HUDEP-2 (cell line): ENCODE measurements at regions not wholly inside any gene's neighbourhood (a gene's known extent, or its start where the extent isn't known, plus 50 kb on each side); places are given as distances from the start of the nearest gene placed in this dataset.

ENCODE experiments used
- DNase-seq, 76 experiments: peaks; one replicate each; lab custom pipeline; 2025; ENCODE audit not compliant: unreplicated experiment in 76 of 76; lab: John Stamatoyannopoulos, UW

DNA sequence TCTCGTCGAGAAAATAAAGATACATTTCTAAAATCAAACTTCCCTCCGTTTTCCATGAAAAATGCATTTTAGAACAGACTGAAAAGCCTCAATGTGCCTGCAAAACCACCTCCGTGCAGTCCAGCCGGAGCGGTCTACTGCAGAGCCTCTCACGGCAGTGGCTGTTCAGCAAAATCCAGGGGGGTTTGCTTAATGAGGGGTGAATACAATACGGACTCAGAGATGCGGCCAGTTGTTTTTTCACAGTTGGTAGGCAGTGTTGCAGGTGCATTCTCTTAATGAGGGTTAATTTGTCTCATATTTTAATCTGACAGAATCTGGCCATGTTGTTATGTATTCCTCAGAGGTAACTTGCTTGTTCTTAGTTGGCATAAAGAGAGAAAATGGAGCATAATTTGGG, 223.0 kb downstream of the EBLN2 start:
- no peak for DNase-seq

DNA sequence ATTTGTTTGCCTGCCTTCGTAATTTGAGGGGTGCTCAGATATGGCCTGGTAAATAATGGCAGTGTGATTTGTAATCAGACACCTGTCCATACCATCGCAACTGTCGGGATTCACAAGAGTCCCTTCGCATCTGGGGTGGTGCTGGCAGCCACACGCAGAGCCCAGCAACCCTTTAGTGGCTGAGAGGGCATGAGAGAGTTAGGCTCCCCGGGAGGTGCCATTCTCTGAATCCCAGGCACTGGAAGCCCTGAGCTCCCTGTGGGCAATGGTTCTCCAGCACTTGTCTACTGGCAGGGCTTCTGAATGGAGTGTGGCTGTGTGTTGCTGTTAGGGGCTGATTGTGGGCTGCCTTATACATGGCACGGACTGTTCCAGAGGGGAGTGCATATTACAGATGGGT, 230.1 kb downstream of the EBLN2 start:
- DNase-seq = no peak

DNA sequence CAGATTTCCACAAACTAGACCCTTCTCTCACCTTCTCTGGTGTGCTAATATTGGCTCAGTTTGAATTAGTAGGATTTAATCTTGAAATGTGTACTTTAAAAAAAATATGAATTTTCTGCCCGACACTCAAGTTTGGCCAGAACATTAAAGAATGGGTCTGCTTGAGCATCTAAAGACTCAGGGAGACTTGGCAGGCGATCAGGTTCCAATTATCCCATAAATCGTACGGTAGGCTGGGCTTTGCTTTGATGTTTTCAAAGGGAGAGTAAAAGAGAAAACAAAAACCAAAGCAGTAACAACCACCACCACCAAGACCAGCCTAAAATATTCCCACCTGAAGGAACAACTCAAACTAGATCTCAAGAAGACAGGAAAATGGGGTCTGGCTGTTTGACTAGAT, 230.8 kb downstream of the EBLN2 start:
- no peak for DNase-seq

DNA sequence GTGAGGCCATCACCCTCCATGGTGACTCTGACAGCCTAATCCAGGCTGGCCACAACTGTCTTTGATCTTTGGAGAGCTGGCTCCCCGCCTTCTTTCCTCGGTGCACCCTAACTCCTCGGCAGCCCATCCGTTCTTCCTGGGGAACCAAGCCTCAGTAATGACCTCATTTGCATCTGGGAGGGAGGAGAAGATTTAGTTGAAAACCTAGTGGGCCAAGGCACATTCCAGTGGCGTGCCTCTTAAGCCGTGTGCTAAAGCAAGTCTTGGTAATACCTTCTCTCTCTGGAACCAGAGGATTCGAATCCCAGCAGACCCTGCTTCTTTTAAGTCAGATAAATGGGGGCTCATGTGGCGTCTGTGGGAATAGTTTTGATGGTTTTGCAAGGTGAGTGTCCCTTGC, 233.1 kb downstream of the EBLN2 start:
- no peak for DNase-seq

DNA sequence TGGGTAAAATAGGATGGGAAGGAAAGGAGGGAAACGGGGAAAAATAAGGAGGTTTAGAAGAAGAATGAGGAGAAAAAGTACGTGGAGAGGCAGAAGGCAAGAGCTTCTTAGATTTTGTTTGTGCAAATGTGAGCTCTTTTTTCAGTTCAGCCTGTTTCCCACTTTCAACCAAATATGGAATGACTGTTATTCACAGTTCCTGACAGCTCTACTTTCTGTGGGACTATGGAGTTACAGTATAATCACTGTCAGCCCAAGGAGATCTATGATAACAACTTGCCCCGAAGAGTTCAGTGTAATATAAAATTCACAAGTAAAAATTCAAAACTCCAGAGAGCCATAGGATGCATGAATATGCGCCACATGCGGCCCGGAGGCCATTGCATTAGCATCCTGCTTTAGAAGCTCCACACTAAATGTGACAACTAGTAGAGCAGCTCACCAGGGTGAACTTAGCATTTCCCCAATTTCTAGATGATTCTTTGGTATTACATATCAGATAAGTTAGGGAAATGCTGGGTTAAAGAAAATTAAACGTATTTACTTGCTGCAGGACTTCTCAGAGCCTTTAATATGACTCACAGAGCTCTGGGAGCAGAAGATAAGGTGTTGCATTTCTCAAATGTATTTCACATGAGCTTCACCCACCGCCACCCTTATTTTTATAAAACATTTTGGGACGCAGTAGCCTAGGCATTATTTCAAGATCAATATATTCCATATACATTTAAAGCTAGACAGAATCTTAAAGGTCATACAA, 234.6 kb downstream of the EBLN2 start:
- DNase-seq = no peak

DNA sequence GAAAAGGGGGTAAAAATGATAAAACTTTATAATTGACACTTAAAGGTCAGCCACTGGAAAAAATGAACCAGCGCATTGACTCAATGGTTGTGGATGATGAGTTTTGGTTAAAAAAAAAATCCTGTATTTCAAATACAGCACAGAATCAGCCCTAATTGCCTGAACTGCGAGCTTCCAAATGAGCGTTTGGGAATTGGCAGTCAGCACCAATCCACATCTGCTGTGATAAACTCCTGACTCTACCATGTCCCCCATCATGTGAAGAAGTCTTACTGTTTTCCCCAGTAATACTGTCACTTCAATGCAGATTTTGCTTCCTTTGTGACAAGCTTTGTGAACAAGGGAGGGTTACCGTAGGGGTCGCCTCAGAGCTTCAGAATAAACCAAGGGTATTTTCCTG, 235.4 kb downstream of the EBLN2 start:
- DNase-seq = no peak

DNA sequence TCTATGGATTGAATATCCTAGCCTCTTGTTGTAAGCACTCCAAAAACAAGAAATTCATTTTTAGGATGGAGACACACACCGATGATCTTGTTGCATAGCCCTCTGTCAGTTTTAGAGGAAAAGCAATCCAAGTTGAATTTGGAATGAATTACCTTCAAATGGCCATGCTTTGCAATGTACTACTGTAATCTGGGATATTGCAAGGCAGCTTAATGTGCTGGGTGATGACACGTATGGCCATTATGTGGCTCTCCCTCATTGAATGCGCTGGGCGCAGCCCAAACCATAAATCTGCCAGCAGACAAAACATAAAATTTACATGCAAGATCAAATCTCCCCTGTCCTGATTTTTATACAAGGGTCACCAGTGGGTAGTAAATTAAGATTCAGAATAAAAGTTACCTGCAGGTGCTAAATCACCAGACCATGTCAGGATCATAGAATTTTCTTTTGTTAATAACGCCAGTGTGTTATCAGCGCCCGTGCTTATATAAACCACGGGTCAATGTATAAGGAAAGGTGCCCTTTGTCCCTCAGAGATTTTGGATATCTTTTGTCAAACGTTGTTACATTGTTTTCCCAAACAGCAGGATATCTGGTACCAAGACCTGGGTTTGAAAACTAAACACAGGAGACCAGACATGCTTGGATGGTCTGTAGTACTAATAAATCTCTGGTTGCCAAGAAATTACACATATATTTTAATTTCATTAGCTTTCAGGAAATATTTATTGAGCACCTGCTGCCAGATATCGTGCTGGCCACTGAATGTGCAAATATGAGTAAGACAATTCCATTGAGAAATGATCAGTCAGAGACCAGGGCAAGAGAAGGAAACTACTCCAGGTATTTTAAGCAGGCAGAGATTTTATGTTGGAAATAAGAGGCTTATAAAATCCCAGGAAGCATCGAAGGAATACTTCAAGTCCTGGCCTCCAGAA, 237.1 kb downstream of the EBLN2 start:
- DNase-seq = no peak

DNA sequence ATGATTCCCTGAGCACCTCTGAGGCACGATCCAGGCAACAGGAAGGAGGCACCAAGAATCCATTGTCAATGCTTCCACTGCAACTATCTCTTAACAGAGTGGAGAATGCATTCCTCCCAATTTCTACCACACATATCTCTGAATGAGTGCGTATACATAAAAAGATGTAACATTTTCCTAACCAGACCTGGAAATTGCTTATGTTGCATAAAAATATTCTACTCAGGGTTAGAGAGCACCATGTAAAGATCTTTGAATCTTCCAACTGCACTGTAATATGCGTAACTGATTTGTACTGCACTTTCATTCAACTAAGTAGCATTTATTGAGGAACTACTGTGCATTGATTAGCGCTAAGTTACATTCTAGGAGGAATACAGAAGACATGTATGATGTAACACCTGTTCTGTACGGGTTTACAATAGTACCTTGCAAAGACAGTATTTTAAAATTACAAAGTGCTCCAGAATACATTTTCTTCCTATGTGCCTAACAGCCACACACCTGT, 237.8 kb downstream of the EBLN2 start:
- DNase-seq = no peak

DNA sequence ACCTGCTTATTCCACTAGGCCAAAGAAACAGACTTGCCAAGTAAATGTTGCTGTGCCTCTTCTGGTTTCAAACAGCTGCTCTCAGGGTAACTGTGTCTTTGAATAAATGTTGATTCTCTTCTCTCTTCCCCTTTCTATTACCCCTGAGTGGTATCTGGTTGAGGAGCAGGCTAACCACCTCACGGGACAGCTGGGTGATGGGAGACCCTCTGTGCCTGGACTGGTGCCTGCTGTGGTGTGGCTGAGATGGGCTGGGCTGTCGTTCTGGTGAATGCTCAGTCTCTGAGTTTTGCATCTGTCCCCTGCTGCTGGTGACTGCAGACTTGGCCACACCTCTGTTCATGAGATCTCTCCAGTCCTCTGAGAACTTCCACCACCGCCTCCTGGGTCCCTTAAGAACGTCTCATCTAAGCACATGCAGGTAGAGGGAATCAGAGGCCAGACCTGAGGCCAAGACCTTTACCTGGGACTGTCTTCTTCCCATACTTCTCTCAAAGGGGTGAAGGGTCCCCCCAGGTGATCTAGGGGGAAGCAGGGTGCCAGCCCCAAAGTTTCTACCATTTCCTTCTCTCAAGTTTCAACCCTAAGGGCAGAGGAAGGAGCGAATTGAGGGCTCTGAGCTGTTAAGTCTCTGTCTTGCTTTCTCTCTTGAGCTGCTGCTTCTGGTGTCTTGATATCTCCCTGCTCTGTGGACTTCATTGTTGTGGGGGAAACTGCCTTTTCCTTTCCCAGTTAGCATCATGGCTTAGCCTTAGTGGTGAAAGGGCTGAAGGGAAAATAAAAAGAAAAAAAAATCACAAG, 252.9 kb downstream of the EBLN2 start:
- no peak for DNase-seq

DNA sequence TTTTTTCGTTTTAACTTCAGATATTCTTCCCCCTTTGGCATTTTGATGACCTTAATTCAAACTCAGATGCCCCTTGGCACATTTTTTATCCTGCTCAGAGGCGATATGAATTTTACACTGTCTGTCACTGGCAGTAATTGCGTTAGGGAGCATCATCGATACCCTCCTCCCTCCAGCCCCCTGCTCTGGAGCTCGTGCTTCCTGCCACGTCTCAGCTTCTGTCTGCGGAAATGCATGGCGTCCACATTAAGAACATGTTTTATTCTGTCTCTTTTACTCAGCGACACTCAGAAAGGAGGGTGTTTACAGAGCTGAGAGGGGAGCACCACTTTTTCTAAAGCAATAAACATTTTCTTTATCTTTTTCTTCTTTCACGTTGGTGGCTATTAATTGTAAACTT, 254.2 kb downstream of the EBLN2 start:
- DNase-seq = no peak

DNA sequence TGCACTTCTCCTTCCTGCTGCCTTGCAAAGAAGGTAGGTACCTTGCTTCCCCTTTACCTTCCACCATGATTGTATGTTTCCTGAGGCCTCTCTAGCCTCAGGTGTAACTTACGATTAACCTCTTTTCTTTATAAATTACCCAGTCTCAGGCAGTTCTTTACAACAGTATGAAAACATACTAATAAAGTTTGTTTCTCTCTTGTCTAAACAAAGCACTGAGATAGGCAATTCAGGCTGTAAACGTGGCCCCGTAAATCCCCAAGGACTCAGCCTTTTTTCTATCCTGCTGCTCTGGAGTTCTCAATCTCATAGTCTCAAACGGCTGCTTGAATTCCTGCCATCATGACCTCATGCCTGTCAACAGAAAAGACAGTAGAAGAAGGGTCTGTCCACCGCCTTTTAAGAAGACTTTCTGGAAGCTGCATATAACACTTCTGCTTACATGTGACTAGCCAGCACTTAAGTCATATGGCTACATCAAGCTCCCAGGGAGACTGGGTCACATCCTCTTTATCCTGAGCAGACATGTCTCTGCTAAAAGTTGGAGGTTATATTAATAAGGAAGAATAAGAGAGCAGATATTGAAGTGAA, 257.8 kb downstream of the EBLN2 start:
- DNase-seq = no peak

DNA sequence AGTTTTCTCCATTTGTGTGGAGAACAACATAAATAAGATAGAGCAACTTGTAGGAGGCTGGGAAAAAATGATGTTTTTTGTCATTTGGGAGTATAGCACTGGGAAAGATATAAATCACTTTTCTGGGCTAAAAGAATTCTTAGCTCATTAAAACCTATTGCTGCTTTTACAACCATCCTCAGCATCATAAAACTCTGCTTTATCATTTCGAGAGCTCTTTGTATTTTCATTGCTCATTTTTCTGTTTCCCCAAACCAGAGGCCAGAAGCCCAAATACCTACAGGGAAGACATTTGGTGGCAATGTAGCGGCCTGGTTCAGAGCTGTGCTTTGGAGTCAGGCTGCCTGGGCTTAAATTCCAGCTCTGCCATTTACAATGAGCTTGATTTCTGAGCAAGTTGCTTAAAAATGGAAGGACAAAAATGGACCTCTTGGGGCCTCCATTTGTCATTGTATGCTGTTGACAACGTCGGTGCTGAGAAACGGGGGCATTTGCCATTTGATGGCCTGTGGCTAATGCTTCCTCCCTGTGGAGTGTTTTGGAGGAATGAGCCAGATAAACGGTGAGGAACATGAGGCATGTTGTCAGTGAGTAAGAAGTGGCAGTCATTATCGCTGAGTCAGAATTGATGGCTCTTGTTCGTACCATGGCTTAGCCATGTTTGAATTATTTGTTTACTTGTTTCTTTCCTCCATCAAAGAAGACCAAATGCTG, 260.0 kb downstream of the EBLN2 start:
- DNase-seq = no peak

DNA sequence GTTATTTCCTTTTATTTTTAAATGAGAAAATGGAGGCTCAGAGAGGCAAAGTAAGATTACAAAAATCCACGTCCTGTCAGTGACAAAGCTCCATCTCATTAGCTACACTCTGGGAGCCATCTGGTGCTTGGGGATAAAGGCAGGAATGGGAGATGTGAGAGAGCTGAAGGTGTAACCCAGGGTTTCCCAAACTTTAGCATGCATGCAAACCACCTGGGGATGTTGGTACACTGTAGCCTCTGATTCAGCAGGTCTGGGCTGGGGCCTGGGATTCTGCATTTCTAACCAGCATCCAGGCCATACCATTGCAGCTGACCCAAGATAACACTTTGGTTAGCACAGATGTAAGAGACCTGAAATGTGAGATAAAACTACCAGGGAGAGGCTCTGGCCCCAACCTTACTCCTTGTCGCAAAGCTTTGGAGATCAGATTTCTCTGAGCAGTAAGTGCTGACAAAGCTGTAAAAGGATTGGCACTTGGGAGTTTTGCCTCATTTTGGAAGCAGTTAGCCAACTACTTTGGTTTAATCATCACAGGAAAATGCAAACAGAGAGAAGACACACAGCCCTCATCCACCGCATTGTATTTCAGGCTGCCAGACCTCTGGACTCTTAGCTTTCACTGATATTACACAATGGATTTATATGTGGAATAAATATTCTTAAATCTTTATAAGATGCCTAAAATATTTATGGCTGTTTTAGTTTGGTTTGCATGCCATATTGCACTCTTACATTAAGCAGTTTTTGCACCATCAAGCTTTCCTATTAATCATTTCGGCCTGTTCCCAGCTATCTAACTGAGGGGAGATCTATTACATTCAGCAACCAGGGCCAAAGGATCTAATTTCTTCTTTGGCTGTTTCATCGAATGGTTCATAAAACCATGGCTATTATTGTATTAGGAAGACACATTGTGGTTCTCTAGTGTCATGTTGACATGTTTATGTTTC, 263.0 kb downstream of the EBLN2 start:
- DNase-seq = no peak

DNA sequence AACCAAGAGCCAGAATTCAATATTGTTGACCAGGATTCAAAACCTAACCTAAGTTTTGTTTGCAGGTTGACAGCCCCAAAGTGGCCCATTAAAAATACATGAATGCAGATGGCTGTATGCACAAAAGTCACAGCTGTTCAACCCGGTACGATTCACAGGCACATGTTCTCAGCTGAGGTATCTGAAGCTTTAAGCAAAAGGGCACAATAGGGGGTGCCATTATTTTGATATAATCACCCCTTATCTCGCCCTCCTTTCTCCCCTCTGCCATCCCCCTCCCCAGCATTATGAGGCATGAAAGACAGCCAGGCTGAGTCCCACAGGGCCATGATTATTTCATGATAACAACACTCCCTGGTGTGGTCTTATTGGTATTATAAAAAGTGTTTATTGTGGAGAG, 264.9 kb downstream of the EBLN2 start:
- DNase-seq = no peak

DNA sequence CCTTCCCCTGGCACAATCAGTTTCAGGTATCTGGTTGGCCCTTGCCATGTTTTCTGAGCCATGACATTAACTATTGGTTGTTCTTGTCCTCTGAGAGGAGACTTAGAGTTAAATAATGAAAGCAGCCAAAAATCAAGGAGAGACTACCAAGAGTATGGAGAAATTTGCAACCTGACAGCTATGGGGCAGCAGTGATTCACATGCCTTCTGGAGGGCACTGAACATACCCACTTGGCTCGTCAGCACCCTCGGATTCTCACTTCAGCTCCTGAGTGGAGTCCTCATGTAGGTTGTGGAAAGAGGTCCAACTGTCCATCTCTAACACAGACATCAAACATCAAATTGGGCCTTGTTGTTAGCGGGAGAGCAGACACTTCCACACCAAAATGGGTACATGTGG, 265.6 kb downstream of the EBLN2 start:
- DNase-seq = no peak
